Activated T-helper 1 cell treated with anti-CD3 and anti-CD28 coated beads, Interleukin-12 subunit alpha, Interleukin-12 subunit beta, Interleukin-2, Interleukin-4 antibody, amounts not matched to agents 30 ng/mL and 10 ng/mL and 1 ng/mL, durations not matched to agents 14 hours and 24 hours and 36 hours (primary cell): ENCODE measurements at regions not wholly inside any gene's neighbourhood (a gene's known extent, or its start where the extent isn't known, plus 50 kb on each side); places are given as distances from the start of the nearest gene placed in this dataset.
"Not testable (repeated sequence)": the region's sequence is repeated elsewhere in the genome, so short reads cannot be mapped to it uniquely, and the experiment has no call there.

Experiments used
- DNase-seq: peaks from one replicate; pipeline ENCODE4 v3.0.0; 2021; ENCODE audit warnings: low spot score
- H3K27ac Mint-ChIP-seq: one replicate; pipeline ENCODE4 v1.8.0; 2021; ENCODE audit warnings: mild to moderate bottlenecking, mixed read lengths
- H3K27me3 Mint-ChIP-seq: one replicate; pipeline ENCODE4 v1.8.0; 2022; ENCODE audit warnings: mild to moderate bottlenecking, moderate library complexity, mixed read lengths; ENCODE audit not compliant: insufficient read depth
- H3K36me3 Mint-ChIP-seq: one replicate; pipeline ENCODE4 v1.8.0; 2021; ENCODE audit warnings: low read depth, mixed read lengths
- H3K4me1 Mint-ChIP-seq: one replicate; pipeline ENCODE4 v1.8.0; 2021; ENCODE audit warnings: low read depth, mixed read lengths
- H3K4me3 Mint-ChIP-seq: one replicate; pipeline ENCODE4 v1.8.0; 2021; ENCODE audit warnings: mild to moderate bottlenecking, moderate library complexity, mixed read lengths
- H3K9me3 Mint-ChIP-seq: one replicate; pipeline ENCODE4 v1.8.0; 2021; ENCODE audit warnings: mixed read lengths
- intact Hi-C: fragments of 100-400 bp; cut with micrococcal nuclease; formaldehyde crosslinking; loops from one replicate; pipeline ENCODE4 v1.15.1; 2024

DNA sequence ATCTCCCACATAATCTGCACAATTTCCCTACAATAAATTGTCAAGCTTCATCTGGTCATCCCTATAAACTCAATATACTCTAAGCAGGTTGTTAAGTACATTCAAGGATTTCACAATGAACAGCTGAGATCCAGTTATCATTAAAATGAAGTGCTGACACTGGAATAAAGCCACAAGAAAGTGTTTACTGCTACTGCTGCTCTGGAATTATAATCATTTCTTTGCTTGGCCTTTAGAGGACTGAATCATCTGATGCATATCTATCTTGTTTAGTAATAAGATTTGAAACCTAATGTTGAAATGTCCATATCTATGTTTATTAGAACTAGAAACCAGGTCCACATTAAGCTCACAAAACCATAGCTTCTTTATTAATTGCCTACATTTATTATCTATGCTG lies 338.6 kb upstream of the ZFP42 start:
- no peak for DNase-seq
- intact Hi-C loops: no loop called here
- H3K27ac Mint-ChIP-seq: no peak overlapping the region
- no peaks in the 10 kb centered on the region for H3K4me1 Mint-ChIP-seq
- H3K27me3 Mint-ChIP-seq: no peaks in the 10 kb centered on the region
- peaks cover 6% of the 10 kb centered on the region for H3K9me3 Mint-ChIP-seq
- no peak overlapping the region for H3K4me3 Mint-ChIP-seq
- no peaks in the 10 kb centered on the region for H3K36me3 Mint-ChIP-seq

DNA sequence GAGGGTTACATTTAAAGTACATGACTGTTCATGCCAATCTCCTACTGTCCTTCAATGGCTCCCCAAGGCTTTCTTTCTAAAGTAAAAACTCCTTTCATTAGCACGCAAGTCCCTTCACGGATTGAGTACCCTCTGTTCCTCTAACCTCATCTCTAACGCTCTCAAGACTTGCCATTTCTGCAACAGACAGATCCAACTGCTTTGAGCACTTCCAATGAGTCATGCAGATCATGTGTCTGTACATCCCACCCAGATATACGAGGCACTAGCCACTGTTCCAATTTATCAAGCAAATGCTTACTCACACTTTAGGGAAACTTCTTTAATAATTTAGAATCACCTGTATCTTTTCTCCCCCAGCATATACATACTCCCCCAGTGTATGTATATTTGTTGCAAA lies 332.5 kb upstream of the ZFP42 start:
- Mint-ChIP-seq H3K4me3 (no peak overlapping the region), H3K27me3 (no peaks in the 10 kb centered on the region)

DNA sequence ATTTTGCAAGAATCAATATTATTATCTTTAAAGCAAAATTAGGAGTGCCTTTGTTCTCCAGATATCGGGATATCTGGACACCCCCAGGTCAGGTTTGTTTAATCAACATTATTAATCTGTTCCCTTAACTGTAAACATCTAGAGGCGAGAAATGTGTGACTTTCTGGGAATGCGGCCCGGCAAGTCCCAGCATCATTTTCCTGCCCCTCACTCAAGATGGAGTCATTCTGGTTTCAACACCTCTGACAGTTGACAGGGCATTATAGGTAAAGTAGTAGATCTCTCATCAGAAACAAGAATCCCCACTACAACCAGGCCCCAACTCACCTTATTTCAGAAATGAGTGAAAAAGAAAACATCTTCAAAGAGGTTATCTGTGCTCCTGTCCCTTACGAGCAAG lies 331.6 kb upstream of the ZFP42 start:
- Mint-ChIP-seq H3K36me3 (no peaks in the 10 kb centered on the region), H3K27me3 (no peaks in the 10 kb centered on the region), H3K9me3 (peaks cover 14% of the 10 kb centered on the region), H3K27ac (no peak overlapping the region), H3K4me1 (no peaks in the 10 kb centered on the region), H3K4me3 (no peak overlapping the region)
- DNase-seq: no peak
- intact Hi-C loops: no loop called here

More for the DNA sequence above, 332.5 kb upstream of the ZFP42 start:
- Mint-ChIP-seq H3K9me3 (peaks cover 14% of the 10 kb centered on the region), H3K36me3 (no peaks in the 10 kb centered on the region), H3K27ac (no peak overlapping the region), H3K4me1 (no peaks in the 10 kb centered on the region)
- intact Hi-C loops: no loop called here
- DNase-seq: no peak

DNA sequence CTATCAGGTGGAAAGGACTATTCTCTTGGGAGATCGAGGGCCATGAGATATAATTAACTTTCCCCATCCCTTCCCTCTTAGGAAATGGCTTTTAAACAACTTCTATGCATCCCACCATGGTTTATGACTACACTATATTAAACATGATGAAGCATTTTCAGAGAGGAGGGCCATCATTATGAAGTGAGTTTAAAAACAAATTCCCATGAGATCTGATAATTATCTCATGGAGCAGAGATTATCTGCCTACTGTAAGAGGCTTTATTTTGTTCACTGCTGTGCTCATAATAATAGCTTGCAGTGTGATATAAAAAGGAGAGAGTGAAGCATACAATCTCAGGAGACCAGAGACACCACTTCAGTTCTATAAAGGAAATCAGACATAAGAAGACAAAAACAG lies 330.5 kb upstream of the ZFP42 start:
- Mint-ChIP-seq H3K27me3 (no peaks in the 10 kb centered on the region), H3K9me3 (peaks cover 14% of the 10 kb centered on the region), H3K4me3 (no peak overlapping the region), H3K36me3 (no peaks in the 10 kb centered on the region), H3K4me1 (no peaks in the 10 kb centered on the region), H3K27ac (no peak overlapping the region)
- no peak for DNase-seq
- intact Hi-C loops: no loop called here

DNA sequence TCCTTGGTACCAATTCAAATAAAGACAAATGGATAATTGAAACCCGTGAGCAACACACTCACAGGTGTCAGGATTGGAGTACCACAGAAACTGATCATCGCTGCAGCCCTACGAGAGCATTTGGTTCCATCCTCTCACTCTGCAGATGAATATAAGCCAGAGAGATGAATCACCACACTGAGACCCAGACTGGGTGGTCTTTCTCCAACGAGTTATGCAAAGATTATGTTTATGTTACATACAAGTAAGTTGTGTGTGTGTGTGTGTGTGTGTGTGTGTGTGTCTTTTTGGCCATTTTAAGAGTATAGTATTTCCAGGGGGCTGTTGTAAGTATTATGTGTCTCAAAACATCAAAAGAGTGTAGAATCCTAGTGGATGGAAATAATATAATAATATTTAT lies 329.5 kb upstream of the ZFP42 start:
- DNase-seq: no peak
- Mint-ChIP-seq H3K36me3 (no peaks in the 10 kb centered on the region), H3K4me3 (no peak overlapping the region), H3K9me3 (peaks cover 24% of the 10 kb centered on the region), H3K27ac (no peak overlapping the region), H3K27me3 (no peaks in the 10 kb centered on the region), H3K4me1 (no peaks in the 10 kb centered on the region)
- intact Hi-C loops: no loop called here

DNA sequence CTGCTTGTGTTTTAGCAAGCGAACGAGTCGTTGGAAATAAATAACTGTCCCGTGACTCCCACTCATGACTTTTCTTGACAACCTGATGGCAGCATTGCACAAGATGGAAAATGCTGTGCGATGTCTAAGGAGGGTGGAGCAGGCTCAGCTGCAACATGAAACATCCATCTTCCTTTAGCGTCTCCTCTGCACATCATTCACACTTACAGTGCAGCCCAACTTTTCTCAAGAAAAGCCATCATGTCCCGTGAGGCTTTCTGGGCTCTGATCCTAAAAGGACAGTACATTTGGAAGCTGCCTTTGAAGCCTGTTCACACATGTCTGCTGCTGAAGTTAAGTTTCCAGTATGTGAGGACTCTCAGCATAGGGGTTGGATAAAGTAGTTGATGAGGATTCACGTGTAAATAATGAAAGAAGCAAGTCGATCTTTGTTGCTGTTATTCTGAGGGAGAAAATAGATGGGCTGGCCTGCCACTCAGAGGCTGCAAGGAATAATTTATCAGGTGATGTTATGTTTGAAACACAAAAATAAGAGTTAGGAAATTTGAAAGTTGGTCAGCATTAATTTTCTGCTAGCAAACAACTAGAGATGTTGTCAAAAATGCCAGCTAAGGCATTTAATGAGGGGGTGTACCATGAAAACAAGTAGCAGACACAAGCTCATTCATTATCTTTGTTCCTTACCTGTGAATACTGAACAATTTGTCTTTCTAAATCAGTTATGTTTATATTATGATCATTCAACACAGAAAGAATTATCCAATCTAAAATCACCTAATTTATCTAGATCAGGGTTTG lies 328.7 kb upstream of the ZFP42 start:
- H3K27me3 Mint-ChIP-seq: no peaks in the 10 kb centered on the region
- H3K27ac Mint-ChIP-seq: no peak overlapping the region
- H3K9me3 Mint-ChIP-seq: peaks cover 28% of the 10 kb centered on the region
- no peak overlapping the region for H3K4me3 Mint-ChIP-seq
- no peak for DNase-seq
- H3K4me1 Mint-ChIP-seq: no peaks in the 10 kb centered on the region
- no peaks in the 10 kb centered on the region for H3K36me3 Mint-ChIP-seq
- intact Hi-C loops: no loop called here

DNA sequence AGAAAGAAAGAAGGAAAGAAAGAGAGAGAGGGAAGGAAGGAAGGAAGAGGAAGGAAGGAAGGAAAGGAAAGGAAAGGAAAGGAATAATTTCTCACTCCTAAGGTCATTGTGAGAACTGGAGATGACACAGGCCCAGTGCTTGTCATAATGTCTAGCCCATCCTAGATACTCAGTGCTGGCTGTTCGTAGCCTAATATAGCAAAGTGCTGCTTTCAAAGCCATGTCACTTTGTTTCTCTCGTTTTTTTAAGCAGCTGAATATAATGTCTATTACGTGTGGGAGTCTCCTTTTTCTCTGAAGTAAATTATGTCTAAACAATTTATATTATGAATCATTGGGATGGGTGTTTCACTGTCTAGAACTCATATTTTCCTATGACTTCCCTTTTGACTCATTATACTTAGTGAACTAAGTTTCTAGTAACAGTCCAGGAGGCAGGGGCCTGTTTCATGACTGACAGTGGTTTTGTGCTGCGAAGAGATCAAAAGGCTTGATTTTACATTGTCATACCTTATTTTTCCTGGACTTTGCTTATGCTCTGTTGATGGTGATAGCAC lies 327.0 kb upstream of the ZFP42 start:
- intact Hi-C loops: no loop called here
- Mint-ChIP-seq H3K27ac (no peak overlapping the region), H3K9me3 (peaks cover 23% of the 10 kb centered on the region), H3K4me1 (no peaks in the 10 kb centered on the region), H3K36me3 (no peaks in the 10 kb centered on the region), H3K4me3 (no peak overlapping the region), H3K27me3 (no peaks in the 10 kb centered on the region)
- no peak for DNase-seq

DNA sequence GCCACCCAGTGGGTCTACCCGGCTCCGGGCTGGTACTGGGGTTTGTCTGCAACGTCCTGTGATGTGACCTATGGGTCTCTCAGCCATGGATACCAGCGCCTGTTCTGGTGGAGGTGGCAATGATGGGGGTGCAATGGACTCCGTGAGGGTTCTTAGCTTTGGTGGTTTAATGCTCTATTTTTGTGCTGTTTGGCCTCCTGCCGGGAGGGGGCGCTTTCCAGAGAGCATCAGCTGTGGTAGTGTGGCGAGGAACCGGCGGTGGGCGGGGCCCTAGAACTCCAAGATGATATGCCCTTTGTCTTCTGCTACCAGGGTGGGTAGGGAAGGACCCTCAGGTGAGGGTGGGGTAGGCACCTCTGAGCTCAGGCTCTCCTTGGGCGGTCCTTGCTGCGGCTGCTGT lies 324.1 kb upstream of the ZFP42 start:
- H3K27me3 Mint-ChIP-seq, intact Hi-C loops, H3K4me3 Mint-ChIP-seq, H3K36me3 Mint-ChIP-seq, H3K27ac Mint-ChIP-seq, DNase-seq, H3K4me1 Mint-ChIP-seq: not testable (repeated sequence)
- peaks cover 26% of the 10 kb centered on the region for H3K9me3 Mint-ChIP-seq

DNA sequence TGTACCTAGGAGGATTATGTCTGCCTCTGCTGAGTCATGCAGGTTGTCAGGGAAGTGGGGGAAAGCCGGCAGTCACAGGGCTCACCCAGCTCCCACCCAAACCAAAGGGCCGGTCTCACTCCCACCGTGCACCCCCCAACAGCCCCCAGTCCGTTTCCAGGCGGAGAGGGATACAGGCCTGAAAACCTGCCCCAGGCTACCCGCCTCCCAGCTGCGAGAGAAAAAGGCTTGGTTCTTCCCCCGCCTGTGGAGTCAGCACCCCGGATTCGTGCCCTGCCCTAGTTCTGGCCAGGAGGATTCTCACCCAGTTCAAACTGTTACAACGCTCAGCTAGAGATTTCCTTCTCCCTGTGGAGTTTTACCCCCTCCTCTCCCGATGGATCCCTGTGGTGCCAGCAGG lies 323.6 kb upstream of the ZFP42 start:
- H3K27ac Mint-ChIP-seq, H3K36me3 Mint-ChIP-seq, DNase-seq, H3K4me3 Mint-ChIP-seq, H3K27me3 Mint-ChIP-seq, intact Hi-C loops, H3K4me1 Mint-ChIP-seq: not testable (repeated sequence)
- H3K9me3 Mint-ChIP-seq: peaks cover 26% of the 10 kb centered on the region

DNA sequence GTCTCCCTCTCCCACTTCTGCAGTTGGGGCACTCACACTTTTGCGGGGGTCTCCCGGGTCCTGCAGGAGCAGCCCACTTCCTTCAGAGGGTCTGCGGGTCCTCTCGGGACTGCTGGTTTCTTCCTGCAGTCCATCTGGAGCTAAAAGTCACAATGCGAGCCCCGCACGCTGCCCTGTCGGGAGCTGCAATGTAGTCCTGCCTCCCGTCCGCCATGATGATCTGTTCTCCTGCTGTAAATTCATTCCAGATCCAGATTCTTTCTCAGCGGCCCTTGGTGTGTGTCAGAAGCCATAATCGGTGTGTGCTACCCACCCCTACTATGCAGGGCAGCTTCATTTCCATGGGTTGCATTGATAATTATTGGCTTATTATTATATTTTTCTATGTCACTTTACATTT lies 323.0 kb upstream of the ZFP42 start:
- H3K27me3 Mint-ChIP-seq, H3K4me3 Mint-ChIP-seq, DNase-seq, H3K4me1 Mint-ChIP-seq, H3K36me3 Mint-ChIP-seq, H3K27ac Mint-ChIP-seq, intact Hi-C loops: not testable (repeated sequence)
- peaks cover 26% of the 10 kb centered on the region for H3K9me3 Mint-ChIP-seq

DNA sequence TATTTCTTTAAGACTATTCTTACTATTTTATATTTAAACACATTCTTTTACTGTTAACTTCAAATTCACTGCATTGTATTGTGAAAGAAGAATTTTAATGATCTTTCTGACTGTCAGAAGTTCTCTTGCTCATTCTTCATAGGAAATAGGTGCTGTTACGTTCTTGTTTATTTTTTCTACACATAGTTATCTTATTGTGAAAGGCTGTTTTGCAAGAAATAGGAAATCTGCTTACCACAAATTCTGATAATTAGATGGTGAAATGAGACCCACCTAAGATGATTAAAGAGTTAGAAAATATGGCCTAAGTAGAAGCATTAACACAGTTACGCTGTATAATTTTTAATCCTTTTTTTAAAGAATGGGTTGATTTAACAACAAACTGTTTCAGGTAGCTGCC lies 316.1 kb upstream of the ZFP42 start:
- intact Hi-C loops: no loop called here

DNA sequence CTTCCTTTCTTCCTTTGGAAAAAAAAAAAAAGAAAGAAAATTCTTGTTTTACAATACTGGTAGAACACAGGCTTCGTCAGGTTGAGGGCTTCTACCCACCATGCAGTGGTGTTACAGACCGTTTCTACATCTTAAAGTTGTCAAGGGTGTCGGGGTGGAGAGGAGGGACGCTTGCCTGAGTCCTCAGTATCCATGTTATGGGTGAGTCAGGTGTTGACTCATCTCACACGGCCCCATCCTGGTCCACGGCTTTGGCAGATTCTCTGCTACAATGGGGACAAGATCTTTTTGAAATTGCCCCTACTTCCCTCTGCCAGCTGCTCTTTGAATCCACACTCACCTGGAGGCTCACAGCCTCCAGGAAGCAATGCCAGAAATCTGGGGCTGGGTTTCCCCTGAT lies 310.3 kb upstream of the ZFP42 start:
- Mint-ChIP-seq H3K4me3 (no peak overlapping the region), H3K27ac (no peak overlapping the region), H3K9me3 (peaks cover 18% of the 10 kb centered on the region), H3K36me3 (no peaks in the 10 kb centered on the region), H3K4me1 (no peaks in the 10 kb centered on the region), H3K27me3 (no peaks in the 10 kb centered on the region)
- no peak for DNase-seq
- intact Hi-C loops: no loop called here

More for the DNA sequence above, 316.1 kb upstream of the ZFP42 start:
- Mint-ChIP-seq H3K4me3 (no peak overlapping the region), H3K27me3 (no peaks in the 10 kb centered on the region), H3K27ac (no peak overlapping the region), H3K36me3 (no peaks in the 10 kb centered on the region), H3K4me1 (no peaks in the 10 kb centered on the region), H3K9me3 (peaks cover 20% of the 10 kb centered on the region)
- no peak for DNase-seq

DNA sequence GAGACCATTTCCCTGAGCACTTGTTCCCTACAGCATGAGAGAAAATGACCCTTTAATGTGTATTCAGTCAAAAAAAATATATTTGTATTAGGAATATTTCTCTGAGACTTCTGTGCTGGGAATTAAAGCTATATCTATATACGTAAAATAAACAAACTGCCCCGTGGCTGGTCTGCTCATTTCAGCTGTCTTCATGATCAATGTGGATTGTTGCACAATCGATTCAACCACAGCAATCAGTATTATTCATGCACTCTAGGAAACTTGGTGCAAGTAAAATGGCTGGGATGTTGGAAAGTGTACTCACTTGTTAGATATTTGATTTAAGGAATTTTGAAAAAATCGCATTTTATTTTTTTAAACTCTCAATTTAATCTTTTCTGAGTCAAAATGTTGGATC lies 307.9 kb upstream of the ZFP42 start:
- Mint-ChIP-seq H3K9me3 (peaks cover 15% of the 10 kb centered on the region), H3K36me3 (no peaks in the 10 kb centered on the region), H3K27ac (no peak overlapping the region), H3K27me3 (no peaks in the 10 kb centered on the region), H3K4me1 (no peaks in the 10 kb centered on the region), H3K4me3 (no peak overlapping the region)
- DNase-seq: no peak
- intact Hi-C loops: no loop called here

DNA sequence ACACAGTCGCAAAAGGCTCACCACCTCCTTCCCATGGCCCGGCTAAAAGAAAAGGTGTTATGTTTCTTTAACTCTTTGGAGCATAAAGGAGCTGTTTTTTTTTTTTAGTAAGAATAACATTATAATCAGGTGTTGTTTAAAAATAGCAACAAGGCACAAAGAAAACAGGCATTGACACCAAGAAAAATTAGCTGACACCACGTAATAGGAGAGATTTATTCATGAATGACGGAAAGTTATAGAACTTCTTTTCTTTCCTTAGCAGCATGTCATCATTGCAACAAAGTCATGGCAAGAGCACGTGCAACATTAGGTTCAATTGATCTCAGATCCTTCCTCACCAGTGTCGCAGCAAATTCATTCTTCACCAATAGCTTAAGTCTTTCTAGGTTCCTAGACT lies 302.9 kb upstream of the ZFP42 start:
- intact Hi-C loops: no loop called here
- no peak overlapping the region for H3K4me3 Mint-ChIP-seq
- H3K4me1 Mint-ChIP-seq: no peaks in the 10 kb centered on the region
- H3K27ac Mint-ChIP-seq: no peak overlapping the region
- H3K36me3 Mint-ChIP-seq: no peaks in the 10 kb centered on the region
- no peak for DNase-seq
- peaks cover 7% of the 10 kb centered on the region for H3K9me3 Mint-ChIP-seq
- no peaks in the 10 kb centered on the region for H3K27me3 Mint-ChIP-seq
